ENCODE measurements at regions not wholly inside any gene's neighbourhood (a gene's known extent, or its start where the extent isn't known, plus 50 kb on each side); places are given as distances from the start of the nearest gene placed in this dataset.

GRCh38 chr2:163469561-163469962 lies 266.2 kb downstream of the FIGN start:
- Histone ChIP-seq H2AFZ (ENCODE audit: low read depth, low read length) (no peak overlapping the region), H3K4me3 (ENCODE audit: low read length) (no peak overlapping the region), H3K4me1 (ENCODE audit: low read length) (no peaks in the 10 kb centered on the region), H3K9me3 (ENCODE audit: insufficient read depth, low read length) (no peaks in the 10 kb centered on the region), H3K27me3 (ENCODE audit: low read depth, low read length) (no peaks in the 10 kb centered on the region; the same call in 1 of the 2 replicates), H3K79me2 (ENCODE audit: low read length) (no peaks in the 10 kb centered on the region), H3K9ac (ENCODE audit: low read length) (no peak overlapping the region), H3K36me3 (replicated peaks; ENCODE audit: low read depth, low read length) (no peaks in the 10 kb centered on the region), H3K4me2 (ENCODE audit: low read length) (no peak overlapping the region), H3K27ac (ENCODE audit: low read length) (no peak overlapping the region), H4K20me1 (ENCODE audit: insufficient read depth, low read length) (no peaks in the 10 kb centered on the region)
- TF ChIP-seq EZH2phosphoT487 (IDR thresholded peaks at IDR 0.05; ENCODE audit: low read depth) (no peak), CTCF (IDR thresholded peaks at IDR 0.05; ENCODE audit: low read depth, low read length) (no peak)

- no peak overlapping the region for H3K4me3 ChIP-seq (ENCODE audit: low read length)
- H3K4me2 ChIP-seq (ENCODE audit: low read length), result no peak overlapping the region
- H3K9ac ChIP-seq (ENCODE audit: low read length), result no peak overlapping the region
Measured at GRCh38 chr2:163467251-163467630, 268.6 kb downstream of the FIGN start.

GRCh38 chr2:163466331-163467250 lies 269.2 kb downstream of the FIGN start:
- H3K4me2 ChIP-seq (ENCODE audit: low read length), result no peak overlapping the region
- no peak overlapping the region for H3K9ac ChIP-seq (ENCODE audit: low read length)
- no peak for TF ChIP-seq EZH2phosphoT487 (IDR thresholded peaks at IDR 0.05; ENCODE audit: low read depth)
- TF ChIP-seq CTCF (IDR thresholded peaks at IDR 0.05; ENCODE audit: low read depth, low read length), result no peak
- no peaks in the 10 kb centered on the region for H3K4me1 ChIP-seq (ENCODE audit: low read length)
- no peak overlapping the region for H3K4me3 ChIP-seq (ENCODE audit: low read length)
- H3K27me3 ChIP-seq (ENCODE audit: low read depth, low read length), result no peaks in the 10 kb centered on the region; the same call in 1 of the 2 replicates
- H3K79me2 ChIP-seq (ENCODE audit: low read length), result no peaks in the 10 kb centered on the region
- H4K20me1 ChIP-seq (ENCODE audit: insufficient read depth, low read length), result no peaks in the 10 kb centered on the region
- H2AFZ ChIP-seq (ENCODE audit: low read depth, low read length), result no peak overlapping the region
- H3K9me3 ChIP-seq (ENCODE audit: insufficient read depth, low read length), result no peaks in the 10 kb centered on the region
- no peaks in the 10 kb centered on the region for H3K36me3 ChIP-seq (replicated peaks; ENCODE audit: low read depth, low read length)
- no peak overlapping the region for H3K27ac ChIP-seq (ENCODE audit: low read length)

More at GRCh38 chr2:163467251-163467630, 268.6 kb downstream of the FIGN start:
- H3K9me3 ChIP-seq (ENCODE audit: insufficient read depth, low read length), result no peaks in the 10 kb centered on the region
- no peak overlapping the region for H2AFZ ChIP-seq (ENCODE audit: low read depth, low read length)
- H4K20me1 ChIP-seq (ENCODE audit: insufficient read depth, low read length), result no peaks in the 10 kb centered on the region
- H3K79me2 ChIP-seq (ENCODE audit: low read length), result no peaks in the 10 kb centered on the region
- H3K36me3 ChIP-seq (replicated peaks; ENCODE audit: low read depth, low read length), result no peaks in the 10 kb centered on the region
- H3K27ac ChIP-seq (ENCODE audit: low read length), result no peak overlapping the region
- H3K27me3 ChIP-seq (ENCODE audit: low read depth, low read length), result no peaks in the 10 kb centered on the region; the same call in 1 of the 2 replicates
- no peaks in the 10 kb centered on the region for H3K4me1 ChIP-seq (ENCODE audit: low read length)
- TF ChIP-seq CTCF (IDR thresholded peaks at IDR 0.05; ENCODE audit: low read depth, low read length), result no peak
- no peak for TF ChIP-seq EZH2phosphoT487 (IDR thresholded peaks at IDR 0.05; ENCODE audit: low read depth)

- Histone ChIP-seq H3K27me3 (ENCODE audit: low read depth, low read length) (no peaks in the 10 kb centered on the region; the same call in 1 of the 2 replicates), H3K9me3 (ENCODE audit: insufficient read depth, low read length) (no peaks in the 10 kb centered on the region), H3K9ac (ENCODE audit: low read length) (no peak overlapping the region), H3K36me3 (replicated peaks; ENCODE audit: low read depth, low read length) (no peaks in the 10 kb centered on the region), H3K4me2 (ENCODE audit: low read length) (no peak overlapping the region), H4K20me1 (ENCODE audit: insufficient read depth, low read length) (no peaks in the 10 kb centered on the region), H3K79me2 (ENCODE audit: low read length) (no peaks in the 10 kb centered on the region), H3K27ac (ENCODE audit: low read length) (no peak overlapping the region), H3K4me3 (ENCODE audit: low read length) (no peak overlapping the region), H3K4me1 (ENCODE audit: low read length) (no peaks in the 10 kb centered on the region), H2AFZ (ENCODE audit: low read depth, low read length) (no peak overlapping the region)
- no peak for TF ChIP-seq CTCF (IDR thresholded peaks at IDR 0.05; ENCODE audit: low read depth, low read length)
- no peak for TF ChIP-seq EZH2phosphoT487 (IDR thresholded peaks at IDR 0.05; ENCODE audit: low read depth)
Measured at GRCh38 chr2:163465440-163465839, 270.4 kb downstream of the FIGN start.

Measured in OCI-LY3 (cell line).